ENCODE measurements at regions not wholly inside any gene's neighbourhood (a gene's known extent, or its start where the extent isn't known, plus 50 kb on each side); places are given as distances from the start of the nearest gene placed in this dataset.

- Mint-ChIP-seq H3K9me3 (no peaks in the 10 kb centered on the region), H3K4me3 (no peak overlapping the region), H3K4me1 (peaks cover 8% of the 10 kb centered on the region), H3K36me3 (ENCODE audit: low read depth) (no peaks in the 10 kb centered on the region), H3K27me3 (ENCODE audit: low read depth) (no peaks in the 10 kb centered on the region), H3K27ac (peak overlapping the region in 1 of 3 experiments; percentile 47)
- TF ChIP-seq CTCF (IDR thresholded peaks at IDR 0.05; ENCODE audit: unreplicated experiment in 3 of 3) = no peak
These were observed 129.2 kb upstream of the KCNH7 start for GRCh38 chr2:162967811-162968210.

GRCh38 chr2:162967147-162967546, 128.6 kb upstream of the KCNH7 start:
- Mint-ChIP-seq H3K4me1 (peaks cover 8% of the 10 kb centered on the region), H3K9me3 (no peaks in the 10 kb centered on the region), H3K36me3 (ENCODE audit: low read depth) (no peaks in the 10 kb centered on the region), H3K27me3 (ENCODE audit: low read depth) (no peaks in the 10 kb centered on the region), H3K4me3 (no peak overlapping the region), H3K27ac (peak overlapping the region in 1 of 3 experiments; percentile 30)
- TF ChIP-seq CTCF (IDR thresholded peaks at IDR 0.05; ENCODE audit: unreplicated experiment in 3 of 3) = no peak

DNA sequence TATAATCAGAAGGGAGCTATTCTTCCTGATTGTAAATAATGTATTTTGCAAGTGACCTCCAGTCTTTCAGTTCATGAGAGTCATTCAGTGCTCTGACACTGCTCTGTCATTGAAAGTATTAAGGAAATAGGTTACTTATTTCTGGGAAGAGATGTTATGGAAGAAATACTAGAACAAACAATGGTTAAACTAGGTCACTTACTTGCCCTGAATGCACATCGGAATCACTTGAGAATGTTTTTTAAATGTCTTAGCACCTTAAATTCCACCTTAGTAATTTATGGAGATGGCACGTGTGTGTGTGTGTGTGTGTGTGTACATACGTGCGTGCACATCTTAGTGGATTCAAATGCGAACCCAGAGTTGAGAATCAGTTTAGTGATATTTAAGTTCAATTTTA, 126.6 kb upstream of the KCNH7 start:
- peaks cover 8% of the 10 kb centered on the region for H3K4me1 Mint-ChIP-seq
- no peak for TF ChIP-seq CTCF (IDR thresholded peaks at IDR 0.05; ENCODE audit: unreplicated experiment in 3 of 3)
- peaks cover 4% of the 10 kb centered on the region for H3K9me3 Mint-ChIP-seq
- no peaks in the 10 kb centered on the region for H3K27me3 Mint-ChIP-seq (ENCODE audit: low read depth)
- peak overlapping the region in 1 of 3 experiments; percentile 82 for H3K27ac Mint-ChIP-seq
- H3K4me3 Mint-ChIP-seq = no peak overlapping the region
- H3K36me3 Mint-ChIP-seq (ENCODE audit: low read depth) = no peaks in the 10 kb centered on the region

DNA sequence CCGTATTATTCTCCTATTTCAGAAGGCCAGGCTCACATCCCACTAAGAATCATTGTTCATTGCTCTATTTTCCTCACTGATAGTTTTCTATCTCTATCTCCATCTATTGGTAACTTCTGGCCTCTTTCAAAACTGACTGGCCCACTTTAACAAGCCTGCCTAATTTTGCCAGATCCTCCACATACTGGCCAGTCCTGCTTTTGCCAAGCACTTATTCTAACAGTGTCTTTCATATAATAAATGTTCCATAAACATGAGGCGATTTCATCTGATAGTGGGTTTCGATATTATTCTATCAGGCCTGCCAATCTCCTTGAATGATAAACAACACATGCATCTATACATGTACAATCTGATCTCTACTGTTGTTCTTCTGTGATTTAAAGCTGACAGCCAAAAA, 125.9 kb upstream of the KCNH7 start:
- Mint-ChIP-seq H3K36me3 (ENCODE audit: low read depth) (no peaks in the 10 kb centered on the region), H3K9me3 (peaks cover 7% of the 10 kb centered on the region), H3K27ac (peak overlapping the region in 1 of 3 experiments; percentile 82), H3K27me3 (ENCODE audit: low read depth) (no peaks in the 10 kb centered on the region), H3K4me1 (peaks cover 8% of the 10 kb centered on the region), H3K4me3 (no peak overlapping the region)
- TF ChIP-seq CTCF (IDR thresholded peaks at IDR 0.05; ENCODE audit: unreplicated experiment in 3 of 3) = no peak

GRCh38 chr2:162963156-162963555, 124.6 kb upstream of the KCNH7 start:
- H3K27me3 Mint-ChIP-seq (ENCODE audit: low read depth) = no peaks in the 10 kb centered on the region
- H3K4me1 Mint-ChIP-seq = peaks cover 6% of the 10 kb centered on the region
- H3K4me3 Mint-ChIP-seq = no peak overlapping the region
- peak overlapping the region in 1 of 3 experiments; percentile 69 for H3K27ac Mint-ChIP-seq
- no peak for TF ChIP-seq CTCF (IDR thresholded peaks at IDR 0.05; ENCODE audit: unreplicated experiment in 3 of 3)
- peaks cover 7% of the 10 kb centered on the region for H3K9me3 Mint-ChIP-seq
- H3K36me3 Mint-ChIP-seq (ENCODE audit: low read depth) = no peaks in the 10 kb centered on the region

- Mint-ChIP-seq H3K4me1 (no peaks in the 10 kb centered on the region), H3K36me3 (ENCODE audit: low read depth) (no peaks in the 10 kb centered on the region), H3K9me3 (peaks cover 11% of the 10 kb centered on the region), H3K27me3 (ENCODE audit: low read depth) (no peaks in the 10 kb centered on the region), H3K4me3 (no peak overlapping the region), H3K27ac (no peak overlapping the region)
- TF ChIP-seq CTCF (IDR thresholded peaks at IDR 0.05; ENCODE audit: unreplicated experiment in 3 of 3) = no peak
These were observed 107.2 kb upstream of the KCNH7 start for GRCh38 chr2:162945785-162946184.

Data from nephron (organoid).